Epithelial cell of proximal tubule (primary cell): ENCODE measurements at regions not wholly inside any gene's neighbourhood (a gene's known extent, or its start where the extent isn't known, plus 50 kb on each side); places are given as distances from the start of the nearest gene placed in this dataset.

ENCODE experiments used
- DNase-seq: peaks from one replicate; pipeline ENCODE4 v3.0.0-alpha.2; 2011; ENCODE audit warnings: low read depth
- H3K4me3 ChIP-seq: 2 replicates; pipeline ENCODE4 v1.5.1; 2011; ENCODE audit warnings: low read depth, mild to moderate bottlenecking, low read length
- TF ChIP-seq, protein P1 (sequence below): conservative IDR thresholded peaks from 2 replicates; pipeline ENCODE4 v1.5.1; 2012; ENCODE audit warnings: low read depth, mild to moderate bottlenecking, low read length

DNA sequence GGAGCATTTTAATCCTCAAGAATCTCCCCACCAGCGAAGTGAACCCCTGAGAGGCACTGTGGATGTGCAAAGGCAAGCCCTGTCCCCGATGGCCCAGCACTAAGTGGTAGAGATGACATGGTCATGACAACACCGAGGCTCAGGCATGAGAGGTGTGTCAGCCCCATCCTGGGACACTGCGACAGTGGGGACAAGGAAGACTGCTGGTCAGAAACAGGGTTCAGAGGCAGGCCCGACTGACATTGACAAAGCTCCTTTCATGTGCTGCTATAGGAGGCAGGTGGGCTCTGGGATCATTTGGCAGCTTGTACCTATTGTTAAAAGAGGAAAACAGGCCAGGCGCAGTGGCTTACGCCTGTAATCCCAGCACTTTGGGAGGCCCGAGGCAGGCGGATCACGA is 54.3 kb upstream of the MYEOV start:
- TF ChIP-seq, protein P1, sequence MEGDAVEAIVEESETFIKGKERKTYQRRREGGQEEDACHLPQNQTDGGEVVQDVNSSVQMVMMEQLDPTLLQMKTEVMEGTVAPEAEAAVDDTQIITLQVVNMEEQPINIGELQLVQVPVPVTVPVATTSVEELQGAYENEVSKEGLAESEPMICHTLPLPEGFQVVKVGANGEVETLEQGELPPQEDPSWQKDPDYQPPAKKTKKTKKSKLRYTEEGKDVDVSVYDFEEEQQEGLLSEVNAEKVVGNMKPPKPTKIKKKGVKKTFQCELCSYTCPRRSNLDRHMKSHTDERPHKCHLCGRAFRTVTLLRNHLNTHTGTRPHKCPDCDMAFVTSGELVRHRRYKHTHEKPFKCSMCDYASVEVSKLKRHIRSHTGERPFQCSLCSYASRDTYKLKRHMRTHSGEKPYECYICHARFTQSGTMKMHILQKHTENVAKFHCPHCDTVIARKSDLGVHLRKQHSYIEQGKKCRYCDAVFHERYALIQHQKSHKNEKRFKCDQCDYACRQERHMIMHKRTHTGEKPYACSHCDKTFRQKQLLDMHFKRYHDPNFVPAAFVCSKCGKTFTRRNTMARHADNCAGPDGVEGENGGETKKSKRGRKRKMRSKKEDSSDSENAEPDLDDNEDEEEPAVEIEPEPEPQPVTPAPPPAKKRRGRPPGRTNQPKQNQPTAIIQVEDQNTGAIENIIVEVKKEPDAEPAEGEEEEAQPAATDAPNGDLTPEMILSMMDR: no peak
- no peak for DNase-seq
- H3K4me3 ChIP-seq: no peak overlapping the region

DNA sequence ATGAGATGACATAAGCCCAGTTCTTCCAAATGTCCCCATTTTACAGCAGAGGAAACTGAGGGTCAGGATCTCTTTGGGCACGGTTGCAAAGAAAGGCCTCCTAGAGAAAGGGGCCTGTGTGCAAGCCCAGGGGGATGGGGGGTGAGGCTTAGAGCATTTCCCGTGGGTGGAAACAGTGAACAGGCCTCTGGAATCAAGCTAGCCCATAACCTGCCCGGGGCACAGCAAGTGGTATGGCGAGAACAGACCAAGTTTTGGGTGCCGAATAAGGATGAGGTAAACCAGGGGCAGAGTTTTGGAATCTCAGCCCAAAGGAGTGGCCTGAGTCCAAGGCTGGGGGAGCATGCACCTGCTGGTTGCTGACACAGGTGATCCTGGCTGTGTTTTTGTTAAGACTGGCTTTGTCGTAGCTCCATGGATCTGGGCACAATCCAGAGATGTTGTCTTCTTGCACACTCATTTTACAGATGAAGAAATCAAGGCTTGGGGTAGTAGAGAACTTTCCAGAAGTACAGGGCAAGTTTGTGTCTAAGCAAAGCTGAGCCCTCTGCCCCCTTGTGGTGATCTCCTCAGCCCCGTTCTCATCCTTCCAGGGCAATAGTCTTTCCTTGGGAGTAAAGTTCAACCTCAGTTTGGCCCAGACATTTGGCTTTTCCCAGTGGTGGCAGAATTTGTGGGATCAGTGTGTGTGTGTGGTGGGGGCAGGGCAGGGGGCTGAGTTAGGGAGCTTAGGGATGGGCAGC is 53.5 kb upstream of the MYEOV start:
- H3K4me3 ChIP-seq: no peak overlapping the region
- TF ChIP-seq, protein P1: peak; percentile 67
- DNase-seq: no peak

DNA sequence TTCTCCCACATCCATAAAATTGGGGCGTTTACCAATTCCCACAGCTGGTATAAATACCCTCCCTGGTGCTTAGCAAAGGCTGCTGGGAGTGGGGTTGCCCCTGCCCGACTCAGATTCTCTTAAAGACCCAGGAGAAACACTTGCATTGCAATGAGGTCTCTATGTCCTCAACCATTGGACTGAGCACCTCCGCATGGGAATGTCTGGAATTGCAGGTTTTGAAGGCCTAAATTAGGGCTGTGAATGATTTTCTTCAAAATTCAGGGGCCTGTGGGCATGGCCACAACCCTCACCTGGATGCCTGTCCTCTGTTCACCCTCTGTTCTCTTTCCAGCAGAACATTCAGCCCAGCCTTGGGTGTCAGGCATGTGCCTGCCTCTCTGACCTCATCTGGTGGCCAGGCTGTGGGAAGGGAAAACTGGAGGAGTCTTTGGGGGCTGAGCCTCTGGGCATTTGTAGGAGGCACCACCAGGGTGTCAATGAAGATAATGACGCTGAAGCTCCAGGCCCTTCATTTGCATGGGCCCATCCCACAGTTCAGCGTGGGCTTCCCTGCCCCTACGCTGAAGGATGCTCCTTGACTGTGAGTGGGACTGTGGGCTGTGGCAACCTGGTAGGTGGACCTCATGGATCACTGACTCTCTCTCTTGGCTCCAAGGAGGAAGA is 52.7 kb upstream of the MYEOV start:
- DNase-seq: no peak
- H3K4me3 ChIP-seq: no peak overlapping the region
- TF ChIP-seq, protein P1: no peak

DNA sequence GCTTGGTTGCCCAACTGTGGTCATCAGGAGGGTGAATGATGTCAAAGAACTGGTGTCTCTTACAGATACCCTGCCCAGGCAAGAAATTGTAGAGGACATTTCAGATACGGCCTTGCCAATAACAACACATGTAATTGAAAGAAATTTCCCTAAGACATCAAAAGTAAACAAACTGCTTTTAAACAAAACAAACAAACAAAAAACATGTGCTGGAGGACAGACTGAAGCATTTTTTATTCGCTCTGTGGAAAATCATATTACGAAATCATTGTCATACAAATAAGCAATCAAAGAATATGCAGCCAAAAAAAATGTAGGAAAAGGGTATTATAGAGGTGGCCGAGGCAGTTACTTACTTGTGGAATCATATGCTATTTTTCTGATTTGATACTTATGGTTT is 52.1 kb upstream of the MYEOV start:
- TF ChIP-seq, protein P1: no peak
- DNase-seq: no peak
- no peak overlapping the region for H3K4me3 ChIP-seq

DNA sequence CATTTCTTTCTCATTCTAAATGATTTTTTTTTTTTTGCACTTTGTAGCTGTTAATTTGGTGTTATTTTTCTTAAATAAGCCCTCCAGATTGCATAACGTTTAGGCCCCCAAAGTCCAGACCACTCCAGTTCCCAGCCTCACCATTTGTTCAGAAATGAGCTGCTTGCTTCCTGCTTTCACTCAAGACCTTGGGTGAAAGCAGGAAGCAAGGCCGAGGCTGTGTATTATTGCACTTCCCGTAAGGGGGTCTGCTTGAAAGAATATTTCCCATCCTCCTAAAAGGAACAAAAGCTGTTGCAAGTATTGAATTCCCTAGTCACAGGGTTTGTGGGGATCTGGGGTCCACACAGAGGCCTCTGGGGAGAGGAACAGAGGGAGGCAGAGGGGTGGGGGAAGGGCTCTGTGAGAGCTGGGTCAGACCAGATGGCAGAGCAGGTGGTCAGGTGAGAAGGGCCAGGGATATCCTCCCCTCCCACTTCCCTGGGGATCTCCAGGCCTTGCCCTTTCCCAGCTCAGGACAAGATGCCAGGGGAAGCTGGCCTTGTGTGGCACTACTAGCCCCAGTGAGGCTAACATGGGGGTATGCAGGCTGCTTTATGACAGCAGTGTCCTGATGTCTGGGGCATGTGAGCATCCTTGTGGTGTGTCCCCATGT is 51.6 kb upstream of the MYEOV start:
- TF ChIP-seq, protein P1: no peak
- DNase-seq: no peak

DNA sequence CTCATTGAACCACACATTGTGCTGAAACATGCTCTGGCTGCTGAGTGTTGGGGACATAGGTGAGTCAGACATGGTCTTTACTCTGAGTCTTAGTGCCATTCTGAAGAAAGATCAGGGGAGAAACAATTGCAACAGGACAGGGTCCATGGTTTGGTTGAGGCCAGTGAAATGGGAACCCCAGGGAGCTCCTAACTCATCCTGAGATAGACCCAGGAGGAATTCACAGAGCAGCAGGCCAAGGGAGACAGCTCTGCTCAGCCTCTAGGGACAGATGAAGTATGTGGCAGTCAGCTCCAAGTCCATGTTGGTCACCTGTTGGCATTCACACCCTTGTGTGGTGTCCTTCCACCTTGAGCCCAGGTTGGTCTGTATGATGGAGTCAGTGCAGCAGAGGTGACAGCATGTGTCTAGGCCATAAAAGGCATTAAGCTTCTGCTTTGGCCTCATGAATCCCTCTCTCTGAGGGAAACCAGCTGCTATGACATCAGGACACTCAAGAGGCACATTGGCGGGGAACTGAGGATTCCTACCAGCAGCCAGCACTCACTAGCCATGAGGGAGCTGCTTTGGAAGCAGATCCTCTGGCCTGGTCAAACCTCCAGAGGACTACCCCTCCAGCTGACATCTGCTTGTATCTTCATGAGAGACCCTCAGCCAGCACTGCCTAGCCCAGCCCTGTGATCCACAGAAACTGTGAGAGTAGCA is 50.3 kb upstream of the MYEOV start:
- H3K4me3 ChIP-seq: no peak overlapping the region
- no peak for DNase-seq
- TF ChIP-seq, protein P1: no peak

More for the DNA sequence above, 51.6 kb upstream of the MYEOV start:
- no peak overlapping the region for H3K4me3 ChIP-seq
